SK-N-DZ (cell line): ENCODE measurements at regions not wholly inside any gene's neighbourhood (a gene's known extent, or its start where the extent isn't known, plus 50 kb on each side); places are given as distances from the start of the nearest gene placed in this dataset.
"Not testable (repeated sequence)": the region's sequence is repeated elsewhere in the genome, so short reads cannot be mapped to it uniquely, and the experiment has no call there.

Experiments
- DNase-seq: peaks from one replicate; pipeline ENCODE4 v3.0.0-alpha.2; 2015; ENCODE audit warnings: low spot score

GRCh38 chr2:180540761-180541160 is 439.6 kb upstream of the UBE2E3 start:
- DNase-seq, result peak; percentile 27

GRCh38 chr2:180539541-180539940 is 440.9 kb upstream of the UBE2E3 start:
- no peak for DNase-seq

GRCh38 chr2:180535289-180535688 is 445.1 kb upstream of the UBE2E3 start:
- DNase-seq, result no peak

- DNase-seq, result not testable (repeated sequence)
Observed at GRCh38 chr2:180531787-180532186, 448.6 kb upstream of the UBE2E3 start.

- no peak for DNase-seq
Observed at GRCh38 chr2:180524499-180524898, 455.9 kb upstream of the UBE2E3 start.

GRCh38 chr2:180523621-180524340 is 456.6 kb upstream of the UBE2E3 start:
- DNase-seq, result no peak

- peak; percentile 66 for DNase-seq
Observed at GRCh38 chr2:180520921-180521581, 459.4 kb upstream of the UBE2E3 start.

GRCh38 chr2:180520206-180520605 is 460.2 kb upstream of the UBE2E3 start:
- peak; percentile 42 for DNase-seq

- no peak for DNase-seq
Observed at GRCh38 chr2:180519276-180519675, 461.1 kb upstream of the UBE2E3 start.

GRCh38 chr2:180516232-180516631 is 464.2 kb upstream of the UBE2E3 start:
- no peak for DNase-seq

GRCh38 chr2:180513389-180513788 is 467.0 kb upstream of the UBE2E3 start:
- DNase-seq, result no peak

- DNase-seq, result no peak
Observed at GRCh38 chr2:180508458-180508857, 471.9 kb upstream of the UBE2E3 start.

GRCh38 chr2:180507028-180507427 is 473.4 kb upstream of the UBE2E3 start:
- no peak for DNase-seq

- DNase-seq, result no peak
Observed at GRCh38 chr2:180505203-180505602, 475.2 kb upstream of the UBE2E3 start.

- DNase-seq, result peak; percentile 97
Observed at GRCh38 chr2:180497621-180498152, 482.7 kb upstream of the UBE2E3 start.

GRCh38 chr2:180495606-180496005 is 484.8 kb upstream of the UBE2E3 start:
- no peak for DNase-seq

GRCh38 chr2:180494286-180494685 is 486.1 kb upstream of the UBE2E3 start:
- DNase-seq, result no peak

GRCh38 chr2:180482696-180483095 is 475.6 kb upstream of the CWC22 start:
- no peak for DNase-seq

GRCh38 chr2:180481998-180482397 is 474.9 kb upstream of the CWC22 start:
- DNase-seq, result no peak

- DNase-seq, result no peak
Observed at GRCh38 chr2:180478883-180479282, 471.8 kb upstream of the CWC22 start.

- peak; percentile 64 for DNase-seq
Observed at GRCh38 chr2:180474716-180475115, 467.6 kb upstream of the CWC22 start.

- DNase-seq, result no peak
Observed at GRCh38 chr2:180473456-180473855, 466.4 kb upstream of the CWC22 start.

- DNase-seq, result no peak
Observed at GRCh38 chr2:180472133-180472532, 465.0 kb upstream of the CWC22 start.
